AG09319 (cell line): ENCODE measurements at regions not wholly inside any gene's neighbourhood (a gene's known extent, or its start where the extent isn't known, plus 50 kb on each side); places are given as distances from the start of the nearest gene placed in this dataset.
"Not testable (repeated sequence)": the region's sequence is repeated elsewhere in the genome, so short reads cannot be mapped to it uniquely, and the experiment has no call there.

Experiments used
- DNase-seq: peaks from one replicate; pipeline ENCODE4 v3.0.0-alpha.2; 2010; ENCODE audit warnings: low read depth; ENCODE audit errors: extremely low read depth
- TF ChIP-seq, protein P1 (sequence below): IDR thresholded peaks from 2 replicates; pipeline ENCODE4 v1.5.1; 2011; ENCODE audit warnings: low read depth, mild to moderate bottlenecking, inconsistent platforms, low read length, moderate library complexity

DNA sequence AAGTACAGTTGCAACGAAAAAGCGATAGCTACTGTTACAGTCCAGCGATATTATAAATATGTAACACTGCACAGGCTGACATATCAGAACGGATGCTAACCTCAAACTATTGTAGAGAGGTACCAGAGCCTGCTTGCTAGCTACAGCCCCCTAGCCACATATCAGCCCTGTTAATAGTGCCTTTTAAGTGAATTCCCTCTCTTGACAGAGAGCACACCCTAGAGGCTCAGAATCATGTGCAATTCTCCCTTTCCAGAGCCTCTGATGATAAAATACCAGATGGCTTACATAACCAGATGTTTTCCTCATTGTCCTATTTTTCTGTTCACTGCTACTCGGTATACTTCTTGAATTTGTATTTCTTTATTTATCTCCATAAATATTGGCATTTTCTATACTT, 960.7 kb upstream of the CELF2 start:
- TF ChIP-seq, protein P1, sequence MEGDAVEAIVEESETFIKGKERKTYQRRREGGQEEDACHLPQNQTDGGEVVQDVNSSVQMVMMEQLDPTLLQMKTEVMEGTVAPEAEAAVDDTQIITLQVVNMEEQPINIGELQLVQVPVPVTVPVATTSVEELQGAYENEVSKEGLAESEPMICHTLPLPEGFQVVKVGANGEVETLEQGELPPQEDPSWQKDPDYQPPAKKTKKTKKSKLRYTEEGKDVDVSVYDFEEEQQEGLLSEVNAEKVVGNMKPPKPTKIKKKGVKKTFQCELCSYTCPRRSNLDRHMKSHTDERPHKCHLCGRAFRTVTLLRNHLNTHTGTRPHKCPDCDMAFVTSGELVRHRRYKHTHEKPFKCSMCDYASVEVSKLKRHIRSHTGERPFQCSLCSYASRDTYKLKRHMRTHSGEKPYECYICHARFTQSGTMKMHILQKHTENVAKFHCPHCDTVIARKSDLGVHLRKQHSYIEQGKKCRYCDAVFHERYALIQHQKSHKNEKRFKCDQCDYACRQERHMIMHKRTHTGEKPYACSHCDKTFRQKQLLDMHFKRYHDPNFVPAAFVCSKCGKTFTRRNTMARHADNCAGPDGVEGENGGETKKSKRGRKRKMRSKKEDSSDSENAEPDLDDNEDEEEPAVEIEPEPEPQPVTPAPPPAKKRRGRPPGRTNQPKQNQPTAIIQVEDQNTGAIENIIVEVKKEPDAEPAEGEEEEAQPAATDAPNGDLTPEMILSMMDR, result no peak
- DNase-seq, result no peak

DNA sequence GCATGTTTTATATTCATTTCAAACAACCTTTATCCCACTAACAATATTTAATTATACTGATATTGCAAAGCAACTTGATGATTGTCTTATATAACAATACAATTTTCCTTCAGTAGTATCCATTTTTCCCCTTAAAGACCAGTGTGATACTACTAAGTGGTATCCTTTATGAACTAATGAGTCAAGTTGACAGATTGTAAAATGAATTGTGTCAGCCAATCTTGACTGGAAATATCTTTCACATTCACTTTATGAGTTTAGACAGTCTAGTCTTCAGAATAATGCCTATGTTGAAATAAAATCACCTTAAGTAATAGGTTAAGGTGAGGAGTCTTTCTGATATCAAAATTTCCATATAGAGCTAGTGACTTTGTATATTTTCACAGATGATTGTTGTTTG, 950.0 kb upstream of the CELF2 start:
- TF ChIP-seq, protein P1, result no peak
- DNase-seq, result no peak

DNA sequence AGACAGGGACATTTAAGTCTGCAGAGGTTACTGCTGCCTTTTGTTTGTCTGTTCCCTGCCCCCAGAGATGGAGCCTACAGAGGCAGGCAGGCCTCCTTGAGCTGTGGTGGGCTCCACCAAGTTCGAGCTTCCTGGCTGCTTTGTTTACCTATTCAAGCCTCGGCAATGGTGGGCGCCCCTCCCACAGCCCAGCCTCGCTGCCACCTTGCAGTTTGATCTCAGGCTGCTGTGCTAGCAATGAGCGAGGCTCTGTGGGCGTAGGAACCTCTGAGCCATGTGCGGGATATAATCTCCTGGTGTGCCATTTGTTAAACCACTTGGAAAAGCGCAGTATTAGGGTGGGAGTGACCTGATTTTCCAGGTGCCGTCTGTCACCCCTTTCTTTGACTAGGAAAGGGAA, 942.8 kb upstream of the CELF2 start:
- DNase-seq, result not testable (repeated sequence)

DNA sequence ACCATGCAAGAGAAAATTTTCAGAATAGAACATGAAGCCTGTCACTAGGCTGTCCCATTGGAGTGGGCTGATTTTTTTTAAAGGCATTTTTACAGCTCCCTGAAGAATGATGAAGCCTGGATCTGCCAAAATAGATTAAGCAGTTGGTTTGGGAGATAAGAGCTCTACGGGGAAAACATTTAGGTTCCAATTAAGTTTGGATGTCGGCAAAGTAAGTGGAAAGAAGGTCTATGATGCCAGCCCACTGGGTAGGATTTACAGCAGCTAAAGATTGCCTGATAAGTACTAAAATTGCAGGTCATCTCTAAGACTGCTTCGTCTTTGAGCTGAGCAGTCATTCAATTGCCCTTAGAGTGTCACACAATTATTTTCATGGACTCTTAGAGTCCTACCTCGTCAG, 939.2 kb upstream of the CELF2 start:
- TF ChIP-seq, protein P1, result no peak
- DNase-seq, result no peak

DNA sequence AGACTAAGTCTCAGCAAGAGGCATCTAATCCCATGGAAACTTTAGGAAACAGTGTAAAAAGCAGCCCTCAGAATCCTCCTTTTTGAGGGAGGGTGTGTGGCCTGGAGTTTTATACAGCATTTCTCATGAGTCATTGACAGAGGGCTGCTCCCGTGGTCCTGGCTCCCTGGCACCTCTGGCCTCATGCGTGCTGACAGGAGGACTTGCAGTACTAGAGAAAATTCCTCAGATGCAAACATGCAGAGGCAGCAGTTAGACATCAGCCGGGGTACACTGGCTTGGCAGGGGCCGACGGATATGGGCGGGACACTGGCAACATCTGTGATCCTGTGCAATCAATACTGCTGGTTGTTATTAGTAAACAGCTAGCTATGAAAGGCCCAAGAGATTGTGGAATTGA, 925.1 kb upstream of the CELF2 start:
- TF ChIP-seq, protein P1, result no peak
- DNase-seq, result peak; percentile 20

DNA sequence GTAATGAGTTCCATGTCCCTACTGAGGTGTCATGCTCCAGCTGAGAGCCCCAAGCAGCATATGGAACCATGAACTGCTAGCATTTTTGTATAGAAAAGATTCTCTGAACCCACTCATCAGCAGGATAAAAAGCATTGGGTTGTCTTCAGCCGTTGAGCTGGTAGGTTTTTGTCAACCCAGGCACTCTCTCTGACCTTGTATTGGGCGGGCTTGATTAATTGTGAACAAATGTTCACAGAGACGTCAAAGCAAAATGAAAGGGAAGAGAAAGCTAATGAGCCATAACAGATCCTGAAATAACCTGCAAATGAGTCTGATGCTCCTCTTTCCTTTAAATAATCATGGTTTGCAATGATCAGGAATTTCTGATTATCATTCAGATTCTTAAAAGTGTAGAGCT, 924.7 kb upstream of the CELF2 start:
- DNase-seq, result no peak
- TF ChIP-seq, protein P1, result no peak

DNA sequence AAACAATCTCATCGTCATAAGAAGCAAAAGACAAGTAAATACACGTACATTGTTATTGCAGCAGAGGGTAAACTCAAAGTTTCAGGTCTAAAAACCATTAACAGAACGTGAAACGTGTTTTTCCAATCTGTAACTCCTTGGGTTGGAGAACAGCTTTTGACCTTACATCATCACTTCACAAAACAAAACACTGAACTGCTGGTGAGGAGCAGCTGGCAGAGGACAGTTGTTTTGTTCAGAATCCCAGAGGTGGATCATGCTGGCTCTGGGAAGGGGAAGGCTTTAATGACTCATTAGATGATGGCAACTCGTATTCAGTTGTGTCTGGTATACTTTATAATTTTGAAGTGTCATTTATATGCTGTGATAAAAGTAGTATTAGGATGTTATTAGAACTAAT, 923.0 kb upstream of the CELF2 start:
- DNase-seq, result no peak
- TF ChIP-seq, protein P1, result no peak

DNA sequence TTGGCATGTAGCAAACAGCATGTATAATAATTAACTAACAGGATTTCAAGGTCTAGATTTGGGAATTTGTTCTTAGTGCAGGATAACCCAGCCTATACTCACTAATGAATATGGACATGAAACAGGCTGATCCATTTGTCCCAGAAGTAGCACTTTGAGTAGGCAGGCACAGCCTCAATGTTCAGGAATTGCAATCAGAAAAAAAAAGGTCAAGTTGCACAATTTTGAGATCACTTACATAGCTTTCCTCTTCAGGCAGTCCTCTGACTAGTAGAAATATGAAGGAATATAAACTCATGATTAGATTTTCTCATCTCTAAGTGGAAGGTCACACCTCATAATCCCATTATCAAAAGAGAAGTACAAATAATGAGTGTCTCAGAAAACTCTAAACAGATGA, 921.4 kb upstream of the CELF2 start:
- no peak for DNase-seq
- TF ChIP-seq, protein P1, result no peak
